GM12873 (cell line): ENCODE measurements at regions not wholly inside any gene's neighbourhood (a gene's known extent, or its start where the extent isn't known, plus 50 kb on each side); places are given as distances from the start of the nearest gene placed in this dataset.

Experiments used
- CTCF ChIP-seq: IDR thresholded peaks from 2 replicates; pipeline ENCODE4 v1.5.1; 2012; ENCODE audit warnings: low read depth, mild to moderate bottlenecking, moderate library complexity, low read length, control low read depth; ENCODE audit not compliant: insufficient read depth; ENCODE audit errors: missing control alignments

- TF ChIP-seq CTCF, result no peak
These were observed 74.0 kb upstream of the CST7 start for GRCh38 chr20:24875078-24875477.

- no peak for TF ChIP-seq CTCF
These were observed 71.4 kb upstream of the CST7 start for GRCh38 chr20:24877652-24878051.

- no peak for TF ChIP-seq CTCF
These were observed 70.4 kb upstream of the CST7 start for GRCh38 chr20:24878657-24879056.

GRCh38 chr20:24879875-24880274 lies 69.2 kb upstream of the CST7 start:
- no peak for TF ChIP-seq CTCF

GRCh38 chr20:24880356-24880755 lies 68.7 kb upstream of the CST7 start:
- TF ChIP-seq CTCF, result no peak

- no peak for TF ChIP-seq CTCF
These were observed 58.8 kb upstream of the CST7 start for GRCh38 chr20:24890286-24890685.

- no peak for TF ChIP-seq CTCF
These were observed 57.3 kb upstream of the CST7 start for GRCh38 chr20:24891546-24892393.

GRCh38 chr20:24892522-24892921 lies 56.5 kb upstream of the CST7 start:
- no peak for TF ChIP-seq CTCF
